Stimulated activated CD4-positive, alpha-beta T cell treated with anti-CD3 and anti-CD28 coated beads, Interleukin-1b, Interleukin-23, amount 100 ng/mL, for 1 hour (primary cell): ENCODE measurements at regions not wholly inside any gene's neighbourhood (a gene's known extent, or its start where the extent isn't known, plus 50 kb on each side); places are given as distances from the start of the nearest gene placed in this dataset.
"Not testable (repeated sequence)": the region's sequence is repeated elsewhere in the genome, so short reads cannot be mapped to it uniquely, and the experiment has no call there.

Source experiments
- DNase-seq, 2 donors: peaks; one replicate each; pipeline ENCODE4 v3.0.0-alpha.2; 2020; ENCODE audit warnings: low read depth in 2 of 2

DNA sequence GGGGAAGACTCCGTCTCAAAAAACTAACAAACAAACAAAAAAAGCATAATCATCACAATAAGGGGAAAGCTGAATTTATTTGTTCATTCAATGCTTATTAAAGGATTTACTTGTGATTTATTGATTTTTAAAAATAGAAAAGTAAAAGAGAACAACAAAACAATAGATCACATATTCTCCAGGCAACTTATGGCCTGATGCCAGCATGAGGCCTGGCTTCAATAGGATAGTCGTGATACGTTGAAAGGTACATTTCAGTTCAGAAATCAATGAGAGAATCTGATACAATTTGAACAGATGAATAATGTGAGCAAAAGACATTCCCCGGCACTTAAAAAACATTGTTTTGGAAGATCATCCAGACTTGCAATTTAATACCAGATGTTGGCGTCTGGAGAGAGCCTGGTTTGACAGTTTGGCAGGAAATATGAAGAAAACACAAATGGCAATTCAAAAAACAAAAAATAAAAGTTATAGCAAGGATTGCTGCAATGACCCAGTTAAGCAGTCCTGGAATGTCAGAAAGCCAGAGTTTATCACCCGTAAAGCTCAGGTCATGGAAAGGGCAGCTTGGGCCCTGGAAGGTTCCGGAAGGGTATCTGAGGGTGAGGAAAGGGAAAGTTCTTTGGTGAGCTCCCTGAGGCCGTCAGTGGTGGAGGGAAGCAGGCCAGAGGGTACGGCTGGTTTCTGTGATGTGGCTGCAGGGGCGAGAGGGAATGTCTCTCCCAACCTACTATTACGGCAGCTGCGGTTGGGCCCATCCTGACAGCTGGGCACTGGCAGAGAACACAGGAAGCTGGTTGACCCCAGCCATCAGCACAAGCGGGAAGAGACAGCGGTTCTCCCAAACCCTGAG is 230.2 kb upstream of the HES1 start:
- DNase-seq = no peak

DNA sequence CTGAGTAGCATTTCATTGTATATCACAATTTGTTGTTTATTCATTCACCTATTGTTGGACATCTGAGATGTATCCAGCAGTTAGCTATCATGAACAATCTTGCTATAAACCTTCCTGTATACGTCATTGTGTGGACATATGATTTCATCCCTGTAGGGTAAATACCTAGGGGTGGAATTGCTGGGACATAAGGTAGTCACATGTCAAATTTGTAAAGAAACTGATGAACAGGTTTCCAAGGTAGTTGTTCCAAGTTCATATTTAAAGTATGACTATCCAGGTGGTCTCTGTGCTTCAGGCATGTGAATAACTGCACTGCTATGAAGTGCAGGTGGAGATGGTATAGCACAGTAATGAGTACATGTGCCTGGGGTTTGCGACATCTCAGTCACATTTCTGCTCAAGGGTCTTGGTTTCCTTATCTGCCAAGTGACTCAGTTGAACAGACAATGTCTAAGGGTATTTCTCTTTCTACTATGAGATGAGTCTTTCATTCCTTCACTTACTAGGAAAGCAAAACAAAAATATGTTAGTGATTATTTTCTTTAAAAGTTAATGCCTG is 229.0 kb upstream of the HES1 start:
- DNase-seq = no peak

- no peak for DNase-seq
Observed at GRCh38 chr3:193908181-193908744, 227.7 kb upstream of the HES1 start.

DNA sequence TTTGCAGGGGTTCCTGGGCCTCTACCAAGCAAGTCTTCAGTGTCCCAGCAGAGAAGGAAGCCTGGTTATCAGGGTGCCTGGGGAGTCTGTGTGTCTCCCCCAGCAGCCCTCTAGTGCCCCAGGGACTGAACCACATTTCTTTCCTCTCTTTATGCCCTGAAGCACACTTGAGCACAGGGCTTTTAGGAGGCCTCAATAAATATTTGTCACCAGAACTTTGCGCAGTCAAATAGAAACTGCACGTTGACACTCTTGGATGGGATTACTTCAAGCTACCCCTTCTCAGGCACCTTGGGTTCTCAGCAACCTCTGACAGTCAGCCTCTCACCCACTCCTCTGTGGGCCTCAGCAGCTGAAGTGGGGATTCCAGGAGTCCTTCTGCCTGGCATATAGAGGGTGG is 226.6 kb upstream of the HES1 start:
- DNase-seq = no peak

DNA sequence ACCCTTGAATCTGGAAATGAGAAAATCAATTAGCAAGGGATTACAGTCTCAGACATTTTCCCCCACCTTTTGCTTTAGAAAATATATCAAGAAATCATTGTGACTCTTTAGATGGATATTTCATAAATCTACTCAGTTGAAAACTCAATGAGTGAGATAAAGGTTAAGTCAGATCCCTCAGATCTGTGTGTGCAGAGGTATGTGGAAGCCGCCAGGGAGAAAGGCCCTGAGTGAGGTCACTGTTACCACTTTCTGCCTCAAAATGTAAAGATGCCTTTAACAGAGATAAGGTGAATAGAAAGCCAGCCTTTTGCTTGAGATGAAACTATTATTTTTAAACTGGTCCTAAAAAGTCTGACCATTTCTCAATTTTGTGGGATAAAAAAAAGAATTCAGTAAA is 225.6 kb upstream of the HES1 start:
- no peak for DNase-seq

DNA sequence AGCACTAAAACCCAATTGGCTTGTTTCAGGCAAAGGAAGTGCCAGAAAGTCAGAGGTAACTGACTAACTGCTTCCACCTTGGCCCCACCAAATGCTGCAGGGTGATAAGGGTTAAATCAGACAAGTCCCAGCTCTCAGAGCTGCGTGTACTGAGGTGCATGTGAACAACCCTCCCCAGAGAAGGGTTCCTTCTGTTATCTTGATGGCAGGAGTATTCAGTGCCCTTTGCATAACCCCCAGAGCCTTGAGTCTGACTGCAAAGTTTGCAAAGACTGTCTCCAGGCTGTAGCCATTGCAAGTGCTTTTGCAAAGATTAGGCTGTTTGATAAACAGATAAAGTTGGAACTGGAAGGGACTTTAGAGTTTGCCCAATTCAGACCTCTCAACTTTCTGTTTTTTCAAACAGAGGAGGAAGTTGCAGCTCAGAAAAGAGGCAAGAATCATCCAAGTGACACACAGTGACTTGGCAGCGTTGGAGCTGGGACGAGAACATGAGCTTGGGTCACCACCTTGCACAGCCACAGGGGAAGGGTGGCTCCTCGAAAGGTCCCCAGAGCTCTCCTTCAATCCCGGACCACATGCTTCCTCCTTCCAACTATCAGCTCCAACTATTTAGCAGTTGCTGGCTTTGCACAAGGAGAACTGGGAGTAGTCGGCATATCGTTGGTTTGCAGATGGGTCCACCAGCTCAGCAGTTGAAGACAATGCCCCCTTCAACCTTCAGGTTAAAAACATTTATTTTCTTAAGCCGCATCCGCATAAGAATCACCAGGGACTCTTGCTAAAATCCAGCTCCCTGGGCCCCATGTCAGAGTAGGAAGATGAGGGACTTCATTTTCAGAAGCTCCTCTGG is 224.8 kb upstream of the HES1 start:
- no peak for DNase-seq

GRCh38 chr3:193911784-193912340 is 224.1 kb upstream of the HES1 start:
- no peak for DNase-seq

- no peak for DNase-seq
Observed at GRCh38 chr3:193912621-193913178, 223.2 kb upstream of the HES1 start.

GRCh38 chr3:193914602-193915001 is 221.3 kb upstream of the HES1 start:
- no peak for DNase-seq

- DNase-seq = no peak
Observed at GRCh38 chr3:193915099-193915498, 220.8 kb upstream of the HES1 start.

GRCh38 chr3:193915613-193916012 is 220.3 kb upstream of the HES1 start:
- DNase-seq = no peak

DNA sequence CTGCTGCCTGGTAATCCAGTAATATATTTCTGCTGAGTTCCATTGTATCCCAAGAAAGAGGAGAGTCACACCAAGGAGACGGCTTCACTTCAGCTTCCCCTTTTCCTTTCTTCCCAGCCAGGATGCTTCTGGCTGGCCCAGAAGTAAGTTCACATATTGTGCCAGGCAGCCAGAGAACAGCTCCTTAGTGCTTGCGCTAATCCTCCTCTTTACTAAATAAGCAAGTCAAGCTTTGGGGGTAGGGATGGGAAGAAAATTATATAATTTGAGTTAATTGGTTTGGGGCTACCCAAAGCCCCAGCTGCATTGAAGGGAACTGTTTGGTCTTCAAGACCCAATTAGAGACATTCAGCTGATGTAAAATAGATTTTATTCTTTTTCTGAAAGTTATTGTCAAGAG is 218.8 kb upstream of the HES1 start:
- no peak for DNase-seq

GRCh38 chr3:193921465-193921864 is 214.5 kb upstream of the HES1 start:
- DNase-seq = no peak

DNA sequence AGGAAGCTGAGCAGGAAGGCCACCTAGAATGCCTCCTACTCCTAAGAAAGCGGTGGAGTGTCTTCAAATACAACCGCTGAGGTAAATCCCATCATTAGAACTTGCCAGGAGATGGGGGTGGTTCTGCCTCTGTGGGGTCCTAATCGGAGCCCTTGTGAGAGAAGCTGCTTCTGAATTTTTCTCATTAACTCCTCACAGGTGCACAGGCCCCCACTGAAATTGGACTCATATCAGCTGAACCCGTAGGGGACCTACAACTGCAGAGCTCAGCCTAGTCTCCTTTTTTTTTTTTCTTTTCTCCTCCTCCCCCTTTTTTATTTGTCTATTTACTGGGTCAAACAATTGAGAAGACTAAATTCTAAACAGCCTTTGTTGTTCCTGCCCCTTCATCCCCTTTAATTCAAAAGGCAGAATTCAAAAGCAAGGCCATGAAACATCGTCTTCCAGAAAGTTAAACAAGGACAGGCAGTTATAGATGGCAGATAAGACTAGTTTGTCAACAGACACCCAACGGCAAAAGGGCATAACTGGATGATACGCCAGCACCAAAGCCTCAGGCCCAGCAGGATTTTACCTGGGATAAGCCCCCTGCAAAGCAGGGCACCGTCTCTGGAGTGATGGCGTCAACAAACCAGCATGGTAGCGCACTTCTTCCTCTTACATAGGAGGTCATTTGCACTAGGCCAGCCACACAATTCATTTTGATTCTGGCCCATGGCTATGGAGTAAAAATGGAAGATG is 213.7 kb upstream of the HES1 start:
- DNase-seq = no peak

DNA sequence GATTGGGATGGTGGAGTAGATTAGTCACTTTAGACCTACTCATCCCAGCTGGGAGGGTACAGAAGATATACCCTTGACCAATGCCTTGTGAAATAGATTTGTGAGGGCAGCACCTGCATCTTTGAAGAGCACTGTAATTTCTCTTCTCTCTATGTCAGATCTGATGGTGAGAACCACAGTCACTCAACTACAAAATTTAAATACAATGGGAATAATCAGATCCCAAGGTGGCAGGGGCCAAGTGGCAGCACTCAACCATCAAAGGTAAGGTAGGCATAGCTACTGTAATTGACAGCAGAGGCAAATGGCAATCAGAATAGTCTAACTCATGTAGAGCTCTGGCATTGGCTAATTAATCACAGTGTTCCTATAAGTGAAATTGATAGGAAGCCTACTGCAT is 212.0 kb upstream of the HES1 start:
- not testable (repeated sequence) for DNase-seq

- not testable (repeated sequence) for DNase-seq
Observed at GRCh38 chr3:193926071-193926470, 209.9 kb upstream of the HES1 start.

DNA sequence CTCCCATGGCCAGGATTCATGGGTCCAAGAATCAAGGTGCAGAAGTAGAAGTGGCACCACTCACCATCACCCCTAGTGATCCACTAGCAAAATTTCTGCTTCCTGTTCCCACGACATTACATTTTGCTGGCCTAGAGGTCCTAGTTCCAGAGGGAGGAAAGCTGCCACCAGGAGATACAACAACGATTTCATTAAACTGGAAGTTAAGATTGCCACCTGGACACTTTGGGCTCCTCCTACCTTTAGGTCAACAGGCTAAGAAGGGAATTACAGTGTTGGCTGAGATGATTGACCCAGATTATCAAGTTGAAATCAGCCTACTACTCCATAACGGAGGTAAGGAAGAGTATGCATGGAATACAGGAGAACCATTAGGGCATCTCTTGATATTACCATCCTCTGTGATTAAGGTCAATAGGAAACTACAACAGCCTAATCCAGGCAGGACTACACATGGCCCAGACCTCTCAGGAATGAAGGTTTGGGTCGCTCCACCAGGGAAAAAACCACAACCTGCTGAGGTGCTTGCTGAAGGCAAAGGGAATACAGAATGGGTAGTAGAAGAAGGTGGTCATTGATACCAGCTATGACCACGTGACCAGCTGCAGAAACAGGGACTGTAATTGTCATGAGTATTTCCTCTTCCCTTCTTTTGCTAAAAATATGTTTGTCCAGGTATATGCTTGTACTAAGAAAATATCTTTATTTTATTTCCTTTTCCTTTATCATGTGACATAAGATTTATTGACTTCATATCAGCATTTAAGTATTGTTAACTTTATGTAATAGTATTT is 208.3 kb upstream of the HES1 start:
- not testable (repeated sequence) for DNase-seq

GRCh38 chr3:193928354-193929209 is 207.4 kb upstream of the HES1 start:
- DNase-seq = no peak

DNA sequence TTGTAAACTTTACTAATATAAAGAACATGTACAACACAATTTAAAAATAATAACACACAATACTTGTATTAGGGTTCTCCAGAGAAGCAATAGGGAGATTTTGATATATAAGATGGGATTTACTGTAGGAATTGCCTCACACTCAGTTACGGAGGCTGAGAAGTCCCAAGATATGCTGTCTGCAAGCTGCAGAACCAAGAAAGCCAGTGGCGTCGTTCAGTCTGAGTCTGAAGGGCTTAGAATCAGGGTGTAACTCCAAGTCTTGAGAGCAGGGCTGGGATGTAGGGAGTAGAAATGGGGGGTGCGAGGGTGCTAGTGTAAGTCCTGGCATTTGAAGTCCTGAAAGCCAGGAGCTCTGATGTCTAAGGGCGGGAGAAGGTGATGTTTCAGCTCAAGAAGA is 206.6 kb upstream of the HES1 start:
- no peak for DNase-seq
